ENCODE measurements at regions not wholly inside any gene's neighbourhood (a gene's known extent, or its start where the extent isn't known, plus 50 kb on each side); places are given as distances from the start of the nearest gene placed in this dataset.

DNA sequence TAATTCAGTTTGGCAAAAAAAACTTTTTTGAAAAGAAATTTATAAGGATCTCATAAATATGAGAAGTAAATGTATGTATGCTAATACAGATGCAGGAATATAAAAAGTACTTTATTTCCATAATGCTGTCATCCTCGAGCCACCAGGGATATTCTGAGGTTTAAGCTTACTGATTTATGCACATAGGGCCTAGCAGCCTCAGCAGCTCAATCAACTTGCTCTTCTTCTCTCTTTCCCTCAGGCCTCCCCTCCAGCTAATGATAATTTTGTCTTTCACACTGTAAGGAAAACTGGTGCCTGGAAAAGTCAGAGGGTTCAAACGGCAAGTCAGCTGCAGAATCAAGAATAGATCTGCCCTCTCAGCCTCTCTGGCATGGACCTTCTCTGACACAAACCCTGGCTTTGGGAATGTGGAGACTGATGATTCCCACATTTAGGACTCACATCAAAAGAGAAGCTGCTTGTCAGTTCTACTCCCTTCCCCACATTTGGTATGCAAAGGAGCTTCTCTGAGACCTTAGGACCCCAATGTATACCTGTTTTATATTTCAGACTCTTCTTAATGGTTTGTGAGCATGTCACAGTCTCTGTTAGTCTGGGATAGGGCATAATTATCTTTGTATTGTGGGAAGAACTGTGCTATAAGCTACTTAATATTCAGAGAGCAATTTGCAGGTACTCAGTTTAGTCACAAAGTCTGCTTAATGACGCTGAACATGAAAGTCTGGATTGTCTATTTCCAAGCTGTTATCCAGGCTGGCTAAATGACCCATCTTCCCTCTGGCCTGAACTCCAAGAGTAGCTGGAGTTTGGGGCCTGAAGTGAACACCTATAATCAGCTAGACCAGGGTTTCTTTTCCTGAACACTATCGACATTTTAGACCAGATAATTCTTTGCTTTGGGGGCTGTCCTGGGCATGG, 52.1 kb upstream of the DIPK1A start:
- in situ Hi-C loops (cut with HindIII; ENCODE audit: low sequenced_read_pairs), result loop anchor here (25.0 kb wide), 1 partner anchor 151 kb away; no protein-coding TSS in a partner anchor

DNA sequence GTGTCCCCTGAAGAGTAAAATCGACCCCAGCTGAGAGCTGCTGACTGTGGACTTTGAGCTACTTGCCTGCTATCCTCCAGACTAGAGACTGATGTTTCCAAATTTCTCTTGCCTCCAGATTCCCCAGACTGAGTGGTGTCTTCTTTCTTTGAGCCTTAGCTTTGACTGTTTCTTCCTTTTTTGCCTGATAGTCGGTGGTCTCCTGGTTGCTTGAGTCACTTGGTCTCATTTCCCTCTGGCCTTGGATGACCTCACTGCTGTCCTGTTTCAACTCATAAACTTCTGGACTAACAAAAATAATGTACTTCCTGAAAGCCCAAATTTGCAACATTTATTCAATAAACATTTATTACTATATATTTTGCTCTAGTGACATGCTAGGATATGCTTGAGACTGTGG, 52.9 kb upstream of the DIPK1A start:
- in situ Hi-C loops (cut with HindIII; ENCODE audit: low sequenced_read_pairs), result loop anchor here (25.0 kb wide), 1 partner anchor 152 kb away; no protein-coding TSS in a partner anchor

GRCh38 chr1:93015590-93015989, 54.3 kb upstream of the DIPK1A start:
- in situ Hi-C loops (cut with HindIII; ENCODE audit: low sequenced_read_pairs), result loop anchor here (25.0 kb wide), 1 partner anchor 153 kb away; no protein-coding TSS in a partner anchor

GRCh38 chr1:93016171-93016570, 54.9 kb upstream of the DIPK1A start:
- in situ Hi-C loops (cut with HindIII; ENCODE audit: low sequenced_read_pairs), result loop anchor here (25.0 kb wide), 1 partner anchor 154 kb away; no protein-coding TSS in a partner anchor

DNA sequence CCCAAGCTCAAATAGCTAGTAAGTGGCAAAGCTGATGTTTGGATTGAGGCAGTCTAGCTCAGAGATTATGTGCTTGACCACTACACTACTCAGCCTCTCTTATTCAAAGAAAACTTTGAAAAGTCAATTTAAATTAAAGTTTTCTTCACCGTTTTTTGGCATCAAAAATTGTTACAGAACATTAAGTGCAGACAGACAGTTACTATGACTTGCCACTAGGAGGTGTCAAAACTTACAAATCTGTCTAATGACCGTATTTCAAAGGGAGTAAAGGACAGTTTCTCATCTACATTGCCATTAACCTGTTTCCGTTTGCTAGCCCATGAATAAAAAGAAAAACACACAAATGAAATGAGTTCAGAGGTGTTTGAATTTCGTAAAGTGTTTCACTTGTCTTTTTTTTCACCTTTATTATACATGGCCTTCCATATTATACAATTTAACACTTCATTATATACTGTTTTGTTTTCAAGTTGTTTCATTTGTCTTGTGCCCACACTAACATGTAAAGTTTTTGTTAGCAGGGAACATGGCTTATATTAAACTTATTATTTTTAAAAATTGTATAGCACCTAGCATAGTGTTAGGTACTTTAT, 57.4 kb upstream of the MTF2 start:
- in situ Hi-C loops (cut with HindIII; ENCODE audit: low sequenced_read_pairs), result loop anchor here (25.0 kb wide), 1 partner anchor 159 kb away; no protein-coding TSS in a partner anchor

DNA sequence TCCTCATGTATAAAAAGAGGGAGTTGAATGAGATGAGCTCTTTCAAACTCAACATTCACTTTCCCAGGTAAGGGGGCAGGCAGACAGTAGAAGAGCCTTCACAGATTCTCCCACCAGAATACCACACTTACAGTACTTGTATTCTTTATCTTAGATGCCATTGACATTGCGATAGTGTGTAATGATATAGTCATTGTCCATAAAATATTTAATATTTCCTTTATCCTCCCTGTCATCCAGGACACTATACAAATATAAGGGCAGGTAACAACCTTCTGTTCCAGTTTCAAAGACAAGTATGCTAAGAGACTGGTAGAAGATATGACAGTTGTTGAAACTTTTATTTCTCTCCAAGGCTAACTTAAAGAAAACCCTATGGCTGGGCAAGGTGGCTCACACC, 56.5 kb upstream of the MTF2 start:
- in situ Hi-C loops (cut with HindIII; ENCODE audit: low sequenced_read_pairs), result loop anchor here (25.0 kb wide), 1 partner anchor 160 kb away; no protein-coding TSS in a partner anchor

- in situ Hi-C loops (cut with HindIII; ENCODE audit: low sequenced_read_pairs), result loop anchor here (25.0 kb wide), 1 partner anchor 161 kb away; no protein-coding TSS in a partner anchor
Observed at GRCh38 chr1:93023281-93023680, 55.8 kb upstream of the MTF2 start.

DNA sequence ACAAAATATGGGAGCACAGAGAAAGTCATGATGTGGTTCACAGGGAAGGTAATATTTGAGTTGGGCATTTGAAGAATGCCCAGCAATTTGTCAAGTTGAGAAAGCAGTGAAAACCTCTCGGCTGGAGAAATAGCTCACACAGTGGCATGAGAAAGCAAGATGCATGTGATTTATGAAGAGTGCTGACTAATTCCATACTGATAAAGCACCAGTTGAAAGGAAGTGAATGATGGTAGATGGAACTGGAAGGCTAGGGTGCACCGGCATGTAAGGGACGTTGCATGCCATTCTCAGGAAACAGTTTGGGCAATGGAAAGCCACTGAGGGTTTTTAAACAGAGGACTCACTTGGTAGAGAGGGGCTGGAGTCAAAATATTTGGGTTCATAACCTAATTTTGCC, 53.5 kb upstream of the MTF2 start:
- in situ Hi-C loops (cut with HindIII; ENCODE audit: low sequenced_read_pairs), result no loop called here

- in situ Hi-C loops (cut with HindIII; ENCODE audit: low sequenced_read_pairs), result no loop called here
Observed at GRCh38 chr1:93028542-93028941, 50.5 kb upstream of the MTF2 start.

Data from endothelial cell of hepatic sinusoid (primary cell).